GM13977 (cell line): ENCODE measurements at regions not wholly inside any gene's neighbourhood (a gene's known extent, or its start where the extent isn't known, plus 50 kb on each side); places are given as distances from the start of the nearest gene placed in this dataset.

Experiments used
- DNase-seq: peaks from one replicate; pipeline ENCODE4 v3.0.0; 2012; ENCODE audit warnings: low spot score
- CTCF ChIP-seq: IDR thresholded peaks from 2 replicates; pipeline ENCODE4 v1.5.1; 2012; ENCODE audit warnings: mild to moderate bottlenecking, control low read depth; ENCODE audit not compliant: insufficient read depth; ENCODE audit errors: extremely low read depth, missing control alignments
- in situ Hi-C: fragments of 300-500 bp; cut with MboI; formaldehyde crosslinking; loops from one replicate; pipeline ENCODE4 v1.12.0; 2022; ENCODE audit warnings: low sequenced_read_pairs, low pct_unique_long_range_greater_than_20kb, mixed read lengths, inconsistent platforms; ENCODE audit not compliant: unreplicated experiment

DNA sequence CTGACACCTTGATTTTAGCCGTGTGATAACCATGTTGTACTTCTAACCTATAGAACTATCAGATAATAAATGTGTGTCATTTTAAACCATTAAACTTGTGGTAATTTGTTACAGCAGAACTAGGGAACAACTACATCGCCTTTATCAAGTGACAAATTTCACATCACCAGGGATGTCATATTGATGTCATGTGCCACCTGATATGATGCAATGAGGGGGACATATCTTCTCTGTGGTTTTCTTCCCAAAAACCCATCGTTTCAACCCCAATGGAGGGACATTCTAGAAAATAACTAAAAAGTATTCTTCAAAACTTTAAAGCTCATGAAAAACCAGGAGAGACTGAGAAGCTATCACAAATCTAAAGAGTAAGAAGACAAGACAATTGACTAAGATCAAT lies 212.2 kb downstream of the ETV1 start:
- TF ChIP-seq CTCF, result no peak
- in situ Hi-C loops, result no loop called here
- DNase-seq, result no peak

GRCh38 chr7:13778967-13779366 lies 210.5 kb downstream of the ETV1 start:
- no peak for TF ChIP-seq CTCF
- no peak for DNase-seq
- in situ Hi-C loops, result no loop called here

- no peak for DNase-seq
- in situ Hi-C loops, result no loop called here
- TF ChIP-seq CTCF, result no peak
Measured at GRCh38 chr7:13790611-13791010, 198.9 kb downstream of the ETV1 start.

- TF ChIP-seq CTCF, result no peak
- in situ Hi-C loops, result no loop called here
- DNase-seq, result no peak
Measured at GRCh38 chr7:13792208-13792607, 197.3 kb downstream of the ETV1 start.

- in situ Hi-C loops, result no loop called here
- DNase-seq, result no peak
- no peak for TF ChIP-seq CTCF
Measured at GRCh38 chr7:13793926-13794325, 195.5 kb downstream of the ETV1 start.

DNA sequence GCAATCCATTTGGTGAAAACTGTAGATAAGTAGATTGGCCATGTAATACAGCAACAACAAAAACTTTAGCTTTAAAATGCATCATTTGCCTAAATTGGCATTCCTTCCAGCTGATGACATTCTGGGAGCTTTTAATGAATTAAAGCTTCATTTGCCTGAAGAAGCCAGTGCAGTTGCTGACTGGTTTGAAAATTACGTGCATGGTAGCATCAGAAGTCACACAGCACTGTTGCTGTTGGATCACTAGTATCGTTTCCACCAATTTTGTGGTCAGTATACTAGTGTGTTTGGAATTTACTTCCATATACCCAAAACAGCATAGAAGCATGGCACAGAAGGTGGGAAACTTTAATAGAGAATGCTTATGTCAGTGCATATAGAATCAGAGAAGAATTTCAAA lies 194.9 kb downstream of the ETV1 start:
- DNase-seq, result no peak
- no peak for TF ChIP-seq CTCF
- in situ Hi-C loops, result no loop called here

DNA sequence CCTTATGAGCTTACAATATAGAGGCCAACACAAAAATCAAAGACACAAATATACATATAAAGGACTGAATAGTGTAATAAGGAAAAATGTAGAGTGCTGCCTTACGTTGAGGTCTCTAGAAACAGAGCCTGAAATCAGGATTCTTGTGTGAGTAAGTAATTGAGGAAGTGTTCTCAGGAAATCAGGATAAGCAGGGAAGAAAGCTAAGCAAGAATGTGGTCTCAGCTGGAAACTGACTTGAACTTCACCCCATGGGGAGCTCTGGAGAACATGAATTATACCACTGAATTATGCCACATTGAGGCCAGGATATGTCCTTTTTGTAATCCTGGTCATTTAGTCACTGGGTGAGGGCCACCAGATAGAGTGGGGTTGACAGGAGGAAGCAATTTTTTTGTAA lies 191.9 kb downstream of the ETV1 start:
- TF ChIP-seq CTCF, result no peak
- in situ Hi-C loops, result no loop called here
- no peak for DNase-seq
